ENCODE measurements at regions not wholly inside any gene's neighbourhood (a gene's known extent, or its start where the extent isn't known, plus 50 kb on each side); places are given as distances from the start of the nearest gene placed in this dataset.

DNA sequence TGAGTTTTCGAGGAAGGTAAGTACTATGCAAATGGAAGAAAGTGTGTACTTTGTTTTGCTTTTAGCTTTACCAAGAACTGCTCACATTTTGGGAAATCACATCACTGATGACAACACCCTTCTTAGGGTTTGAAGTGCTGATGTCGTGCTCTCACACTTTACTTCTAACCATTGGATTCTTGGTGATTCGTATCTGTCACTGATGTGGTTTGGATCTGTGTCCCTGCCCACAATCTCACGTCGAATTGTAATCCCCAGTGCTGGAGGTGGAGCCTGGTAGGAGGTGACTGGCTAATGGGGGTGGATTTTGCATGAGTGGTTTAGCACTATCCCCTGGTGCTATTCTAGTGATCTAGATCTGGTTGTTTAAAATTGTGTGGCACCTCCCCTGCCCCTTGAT is 75.4 kb upstream of the RGMA start:
- CTCF ChIA-PET: no interaction called here
- no peak overlapping the region for H3K27ac ChIP-seq (ENCODE audit: low read depth, low read length)
- POLR2A ChIA-PET: no interaction called here
- H3K4me3 ChIP-seq (ENCODE audit: low read depth, low read length): no peak overlapping the region
- TF ChIP-seq, protein P1, sequence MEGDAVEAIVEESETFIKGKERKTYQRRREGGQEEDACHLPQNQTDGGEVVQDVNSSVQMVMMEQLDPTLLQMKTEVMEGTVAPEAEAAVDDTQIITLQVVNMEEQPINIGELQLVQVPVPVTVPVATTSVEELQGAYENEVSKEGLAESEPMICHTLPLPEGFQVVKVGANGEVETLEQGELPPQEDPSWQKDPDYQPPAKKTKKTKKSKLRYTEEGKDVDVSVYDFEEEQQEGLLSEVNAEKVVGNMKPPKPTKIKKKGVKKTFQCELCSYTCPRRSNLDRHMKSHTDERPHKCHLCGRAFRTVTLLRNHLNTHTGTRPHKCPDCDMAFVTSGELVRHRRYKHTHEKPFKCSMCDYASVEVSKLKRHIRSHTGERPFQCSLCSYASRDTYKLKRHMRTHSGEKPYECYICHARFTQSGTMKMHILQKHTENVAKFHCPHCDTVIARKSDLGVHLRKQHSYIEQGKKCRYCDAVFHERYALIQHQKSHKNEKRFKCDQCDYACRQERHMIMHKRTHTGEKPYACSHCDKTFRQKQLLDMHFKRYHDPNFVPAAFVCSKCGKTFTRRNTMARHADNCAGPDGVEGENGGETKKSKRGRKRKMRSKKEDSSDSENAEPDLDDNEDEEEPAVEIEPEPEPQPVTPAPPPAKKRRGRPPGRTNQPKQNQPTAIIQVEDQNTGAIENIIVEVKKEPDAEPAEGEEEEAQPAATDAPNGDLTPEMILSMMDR (IDR thresholded peaks at IDR 0.05; ENCODE audit: low read depth, low read length): no peak
- no peak for DNase-seq (ENCODE audit: low read depth, low spot score)
- peaks cover 20% of the 10 kb centered on the region for H3K9me3 ChIP-seq (ENCODE audit: control insufficient read depth, insufficient read depth, low read length)
- no peaks in the 10 kb centered on the region for H3K27me3 ChIP-seq (ENCODE audit: control insufficient read depth, insufficient read depth, low read length)

DNA sequence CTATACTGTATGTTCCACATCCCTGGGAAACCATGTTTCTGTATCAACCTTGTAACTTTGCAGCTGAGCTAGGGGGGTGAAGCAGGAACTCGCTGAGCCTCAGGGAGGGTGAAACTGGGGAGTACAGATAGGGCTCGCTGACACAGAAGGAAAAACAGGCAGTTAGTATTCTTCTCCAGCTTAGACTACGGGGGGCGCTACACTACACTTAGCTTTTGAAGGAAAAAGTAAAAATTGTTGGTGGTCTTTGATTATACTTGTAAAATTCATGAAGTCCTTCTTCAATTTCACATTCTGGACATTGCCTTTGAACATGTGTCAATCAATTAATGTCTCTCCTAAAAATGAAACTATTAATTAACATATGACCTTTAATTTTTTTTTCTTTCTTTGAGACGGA is 73.5 kb upstream of the RGMA start:
- TF ChIP-seq, protein P1 (IDR thresholded peaks at IDR 0.05; ENCODE audit: low read depth, low read length): no peak
- Histone ChIP-seq H3K9me3 (ENCODE audit: control insufficient read depth, insufficient read depth, low read length) (peaks cover 27% of the 10 kb centered on the region), H3K27me3 (ENCODE audit: control insufficient read depth, insufficient read depth, low read length) (no peaks in the 10 kb centered on the region), H3K4me3 (ENCODE audit: low read depth, low read length) (no peak overlapping the region), H3K27ac (ENCODE audit: low read depth, low read length) (no peak overlapping the region)
- DNase-seq (ENCODE audit: low read depth, low spot score): no peak
- ChIA-PET POLR2A (no interaction called here), CTCF (no interaction called here)

DNA sequence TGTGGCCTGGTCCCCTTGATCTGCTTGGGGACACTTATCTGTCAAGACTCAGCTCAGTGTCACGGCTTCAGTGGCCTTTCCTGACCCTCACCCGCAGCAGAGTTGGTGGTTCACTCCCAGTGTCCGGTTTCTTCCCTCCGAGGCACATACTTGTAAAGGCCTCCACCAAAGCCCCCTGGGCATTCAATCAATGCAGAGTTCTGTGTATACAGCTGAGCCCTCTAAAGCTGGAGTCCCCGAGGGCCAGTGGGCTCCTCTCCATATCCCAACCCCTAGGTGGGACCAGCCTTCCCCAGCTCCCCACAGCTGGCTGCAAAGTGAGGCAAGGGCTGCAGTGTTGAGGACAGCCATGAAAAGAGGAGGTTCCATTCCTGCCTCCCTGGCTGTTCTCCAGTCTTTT is 70.9 kb upstream of the RGMA start:
- DNase-seq (ENCODE audit: low read depth, low spot score): no peak
- CTCF ChIA-PET: no interaction called here
- Histone ChIP-seq H3K9me3 (ENCODE audit: control insufficient read depth, insufficient read depth, low read length) (peaks cover 24% of the 10 kb centered on the region), H3K27ac (ENCODE audit: low read depth, low read length) (no peak overlapping the region), H3K27me3 (ENCODE audit: control insufficient read depth, insufficient read depth, low read length) (no peaks in the 10 kb centered on the region), H3K4me3 (ENCODE audit: low read depth, low read length) (no peak overlapping the region)
- POLR2A ChIA-PET: no interaction called here
- TF ChIP-seq, protein P1 (IDR thresholded peaks at IDR 0.05; ENCODE audit: low read depth, low read length): no peak

DNA sequence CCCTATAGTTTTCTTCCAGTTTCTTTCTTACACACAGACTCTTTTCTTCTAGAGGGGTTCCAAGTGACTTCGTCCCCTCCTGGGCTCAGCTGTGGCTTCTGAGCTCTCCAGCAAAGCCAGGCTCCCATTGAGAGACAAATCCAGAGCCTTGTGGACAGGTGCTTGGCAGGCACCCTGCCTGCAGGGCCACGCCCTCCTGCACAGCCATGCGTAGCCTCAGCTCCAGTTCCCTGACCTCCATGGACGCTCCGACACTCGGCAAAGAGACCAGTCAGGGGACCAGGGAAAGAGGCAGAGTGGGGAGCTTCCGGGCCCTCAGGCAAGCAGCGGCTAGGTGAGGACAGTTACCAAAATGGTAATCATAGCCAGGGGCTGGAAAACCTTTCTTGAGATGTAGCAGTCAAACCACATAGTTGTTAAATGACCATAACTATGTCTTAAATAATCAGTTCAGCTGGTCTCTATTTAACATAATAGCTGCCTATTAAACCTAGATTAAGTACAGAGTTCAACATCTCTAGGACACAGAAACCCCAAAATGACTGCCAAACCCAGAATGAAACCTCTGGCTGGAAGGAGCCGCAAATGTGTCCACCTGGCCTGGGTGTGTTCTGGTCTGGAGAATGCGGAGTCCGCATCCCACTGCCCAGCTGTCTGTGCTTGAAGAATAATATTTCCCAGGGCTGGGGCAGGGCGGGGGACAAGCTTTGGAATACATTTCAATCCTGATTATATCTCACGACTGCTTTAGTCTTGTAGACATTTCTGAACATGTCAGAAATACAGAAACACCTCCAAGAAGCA is 69.3 kb upstream of the RGMA start:
- TF ChIP-seq, protein P1 (IDR thresholded peaks at IDR 0.05; ENCODE audit: low read depth, low read length): no peak
- no peak overlapping the region for H3K4me3 ChIP-seq (ENCODE audit: low read depth, low read length)
- H3K9me3 ChIP-seq (ENCODE audit: control insufficient read depth, insufficient read depth, low read length): peaks cover 20% of the 10 kb centered on the region
- ChIA-PET POLR2A (no interaction called here), CTCF (no interaction called here)
- DNase-seq (ENCODE audit: low read depth, low spot score): no peak
- no peak overlapping the region for H3K27ac ChIP-seq (ENCODE audit: low read depth, low read length)
- H3K27me3 ChIP-seq (ENCODE audit: control insufficient read depth, insufficient read depth, low read length): no peaks in the 10 kb centered on the region

DNA sequence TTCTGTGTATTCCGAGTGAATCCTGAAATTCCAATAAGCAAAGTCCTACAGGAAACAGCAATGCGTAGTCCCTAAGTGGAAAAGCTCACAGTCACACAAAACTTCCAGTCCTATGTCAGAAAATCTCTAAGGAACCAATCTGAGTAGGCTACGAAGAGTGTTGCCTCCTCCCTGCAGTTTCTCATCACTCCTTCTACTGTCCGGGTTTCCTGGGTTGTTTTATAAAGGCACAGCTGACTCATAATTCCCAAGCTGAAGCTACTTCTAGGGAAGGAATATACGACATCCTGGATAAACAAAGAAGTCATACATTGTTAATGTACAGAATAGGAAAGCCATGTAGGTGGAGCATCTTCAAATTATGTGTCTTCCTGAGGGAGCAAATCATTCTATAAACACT is 65.7 kb upstream of the RGMA start:
- TF ChIP-seq, protein P1 (IDR thresholded peaks at IDR 0.05; ENCODE audit: low read depth, low read length): no peak
- H3K4me3 ChIP-seq (ENCODE audit: low read depth, low read length): no peak overlapping the region
- ChIA-PET POLR2A (no interaction called here), CTCF (interaction anchor here (0.6 kb wide), 1 partner anchor 101 kb away, joined by 3 read pairs; no protein-coding TSS in a partner anchor)
- no peak overlapping the region for H3K27ac ChIP-seq (ENCODE audit: low read depth, low read length)
- peaks cover 16% of the 10 kb centered on the region for H3K9me3 ChIP-seq (ENCODE audit: control insufficient read depth, insufficient read depth, low read length)
- no peak for DNase-seq (ENCODE audit: low read depth, low spot score)
- H3K27me3 ChIP-seq (ENCODE audit: control insufficient read depth, insufficient read depth, low read length): no peaks in the 10 kb centered on the region

Measured in AG04450 (cell line).